Type B pancreatic cell (in vitro differentiated cells): ENCODE measurements at regions not wholly inside any gene's neighbourhood (a gene's known extent, or its start where the extent isn't known, plus 50 kb on each side); places are given as distances from the start of the nearest gene placed in this dataset.

Source experiments
- DNase-seq: peaks from one replicate; pipeline ENCODE4 v3.0.0; 2021; ENCODE audit warnings: mixed read lengths; ENCODE audit not compliant: unreplicated experiment; ENCODE audit errors: extremely low spot score
- H3K27ac Mint-ChIP-seq: 2 replicates; pipeline ENCODE4 v1.8.0; 2021; ENCODE audit warnings: mild to moderate bottlenecking, mixed read lengths
- H3K27me3 Mint-ChIP-seq: 2 replicates; pipeline ENCODE4 v1.8.0; 2021; ENCODE audit warnings: mixed read lengths
- H3K36me3 Mint-ChIP-seq: 2 replicates; pipeline ENCODE4 v1.8.0; 2021; ENCODE audit warnings: mixed read lengths
- H3K4me1 Mint-ChIP-seq: one replicate; pipeline ENCODE4 v1.8.0; 2021; ENCODE audit warnings: mixed read lengths; ENCODE audit not compliant: unreplicated experiment
- H3K4me3 Mint-ChIP-seq: 2 replicates; pipeline ENCODE4 v1.8.0; 2021; ENCODE audit warnings: mild to moderate bottlenecking, mixed read lengths
- H3K9me3 Mint-ChIP-seq: 2 replicates; pipeline ENCODE4 v1.8.0; 2021; ENCODE audit warnings: mixed read lengths
- TF ChIP-seq, protein P1 (sequence below): fragments of 200-600 bp; sonication (generic); conservative IDR thresholded peaks from 2 replicates; pipeline ENCODE4 v1.5.0; 2021; ENCODE audit warnings: antibody characterized with exemption, mild to moderate bottlenecking

DNA sequence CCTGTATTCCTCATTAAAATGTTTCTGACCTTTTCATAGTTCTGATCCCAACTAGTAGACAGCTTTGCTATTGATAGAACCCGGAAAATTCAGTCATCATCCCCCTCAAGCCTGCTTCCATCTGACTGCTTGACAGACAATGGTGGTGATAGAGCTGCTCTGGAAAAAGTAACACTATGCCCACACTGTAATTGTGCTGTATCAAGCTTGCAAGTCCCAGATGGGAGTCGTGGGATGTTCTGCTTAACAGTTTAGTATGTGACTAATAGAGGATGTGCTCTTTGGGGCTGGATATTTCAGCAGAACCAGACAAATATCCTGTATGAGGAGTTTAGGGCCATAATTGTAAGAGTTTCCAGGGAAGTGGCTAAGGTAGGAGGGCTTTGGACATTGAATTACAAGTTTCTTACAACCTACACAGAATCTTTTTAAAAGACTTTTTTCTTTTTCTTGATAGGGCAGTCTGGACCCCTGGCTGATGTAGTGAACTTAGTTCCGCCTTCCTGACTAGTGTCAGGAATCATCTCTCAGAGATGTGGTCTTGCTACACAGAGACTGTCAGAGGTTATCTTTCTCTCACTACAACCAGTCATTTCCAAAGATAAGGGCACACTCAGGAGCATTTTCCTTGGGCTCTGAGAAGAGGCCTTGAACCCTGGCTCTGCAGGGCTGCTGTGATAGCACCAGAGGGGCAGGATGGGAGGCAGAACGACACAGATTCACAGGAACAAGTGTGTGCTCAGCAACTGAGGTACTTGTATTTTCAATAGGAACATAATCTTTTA lies 158.0 kb upstream of the RBMS1 start:
- Mint-ChIP-seq H3K4me1 (peaks cover 11% of the 10 kb centered on the region), H3K27me3 (no peaks in the 10 kb centered on the region), H3K9me3 (no peaks in the 10 kb centered on the region), H3K27ac (no peak overlapping the region), H3K4me3 (no peak overlapping the region), H3K36me3 (no peaks in the 10 kb centered on the region)
- no peak for DNase-seq
- TF ChIP-seq, protein P1, sequence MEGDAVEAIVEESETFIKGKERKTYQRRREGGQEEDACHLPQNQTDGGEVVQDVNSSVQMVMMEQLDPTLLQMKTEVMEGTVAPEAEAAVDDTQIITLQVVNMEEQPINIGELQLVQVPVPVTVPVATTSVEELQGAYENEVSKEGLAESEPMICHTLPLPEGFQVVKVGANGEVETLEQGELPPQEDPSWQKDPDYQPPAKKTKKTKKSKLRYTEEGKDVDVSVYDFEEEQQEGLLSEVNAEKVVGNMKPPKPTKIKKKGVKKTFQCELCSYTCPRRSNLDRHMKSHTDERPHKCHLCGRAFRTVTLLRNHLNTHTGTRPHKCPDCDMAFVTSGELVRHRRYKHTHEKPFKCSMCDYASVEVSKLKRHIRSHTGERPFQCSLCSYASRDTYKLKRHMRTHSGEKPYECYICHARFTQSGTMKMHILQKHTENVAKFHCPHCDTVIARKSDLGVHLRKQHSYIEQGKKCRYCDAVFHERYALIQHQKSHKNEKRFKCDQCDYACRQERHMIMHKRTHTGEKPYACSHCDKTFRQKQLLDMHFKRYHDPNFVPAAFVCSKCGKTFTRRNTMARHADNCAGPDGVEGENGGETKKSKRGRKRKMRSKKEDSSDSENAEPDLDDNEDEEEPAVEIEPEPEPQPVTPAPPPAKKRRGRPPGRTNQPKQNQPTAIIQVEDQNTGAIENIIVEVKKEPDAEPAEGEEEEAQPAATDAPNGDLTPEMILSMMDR: no peak

GRCh38 chr2:160652236-160652635 lies 158.6 kb upstream of the RBMS1 start:
- Mint-ChIP-seq H3K27ac (no peak overlapping the region), H3K4me3 (no peak overlapping the region), H3K36me3 (no peaks in the 10 kb centered on the region), H3K4me1 (peaks cover 11% of the 10 kb centered on the region), H3K9me3 (no peaks in the 10 kb centered on the region), H3K27me3 (no peaks in the 10 kb centered on the region)
- no peak for DNase-seq
- TF ChIP-seq, protein P1: no peak

DNA sequence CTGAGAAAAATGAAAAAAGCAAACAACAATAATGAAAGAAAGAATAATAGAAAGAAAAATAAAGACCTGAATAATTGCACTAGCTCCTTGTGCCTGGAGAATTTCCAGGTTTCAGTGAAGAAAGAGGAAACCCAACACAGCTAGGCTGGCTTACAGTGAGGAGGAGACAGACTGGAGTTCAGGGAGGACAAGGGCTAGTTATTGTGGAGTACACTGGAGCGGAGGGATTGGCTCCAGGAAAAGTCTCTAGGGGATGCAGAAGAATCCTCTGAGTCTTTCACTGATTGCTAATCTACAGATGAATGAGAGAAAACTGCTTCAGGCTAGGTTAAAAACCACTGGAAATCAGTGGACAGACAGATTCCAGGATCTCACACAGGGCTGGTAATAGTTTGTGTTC lies 163.6 kb upstream of the RBMS1 start:
- Mint-ChIP-seq H3K4me1 (peaks cover 4% of the 10 kb centered on the region), H3K27me3 (no peaks in the 10 kb centered on the region), H3K27ac (no peak overlapping the region), H3K9me3 (no peaks in the 10 kb centered on the region), H3K4me3 (no peak overlapping the region), H3K36me3 (no peaks in the 10 kb centered on the region)
- DNase-seq: no peak
- TF ChIP-seq, protein P1: no peak

GRCh38 chr2:160658851-160659250 lies 165.2 kb upstream of the RBMS1 start:
- Mint-ChIP-seq H3K27me3 (no peaks in the 10 kb centered on the region), H3K4me3 (no peak overlapping the region), H3K4me1 (peaks cover 4% of the 10 kb centered on the region), H3K27ac (no peak overlapping the region), H3K36me3 (no peaks in the 10 kb centered on the region), H3K9me3 (no peaks in the 10 kb centered on the region)
- no peak for DNase-seq
- TF ChIP-seq, protein P1: no peak

DNA sequence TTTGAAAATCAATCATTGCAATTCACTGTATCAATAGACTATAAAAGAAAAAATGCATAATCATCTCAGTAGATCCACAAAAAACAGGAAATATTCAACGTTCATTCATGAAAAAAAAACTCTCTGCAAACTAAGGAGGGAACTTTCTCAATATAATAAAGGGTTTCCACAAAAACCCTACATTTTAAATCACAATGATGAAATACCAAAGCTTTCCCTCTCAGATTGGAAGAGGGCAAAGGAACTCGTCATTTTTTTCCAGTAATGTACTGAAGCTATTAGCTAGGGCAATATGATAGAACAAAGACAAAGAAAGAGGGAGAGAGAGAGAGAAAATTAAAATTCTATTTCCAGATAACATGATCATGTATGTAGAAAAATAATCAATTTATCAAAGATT lies 167.1 kb upstream of the RBMS1 start:
- H3K27me3 Mint-ChIP-seq: no peaks in the 10 kb centered on the region
- TF ChIP-seq, protein P1: no peak
- DNase-seq: no peak
- H3K4me1 Mint-ChIP-seq: peaks cover 14% of the 10 kb centered on the region
- no peaks in the 10 kb centered on the region for H3K36me3 Mint-ChIP-seq
- H3K4me3 Mint-ChIP-seq: no peak overlapping the region
- H3K9me3 Mint-ChIP-seq: no peaks in the 10 kb centered on the region
- H3K27ac Mint-ChIP-seq: no peak overlapping the region
